Hematopoietic multipotent progenitor cell treated with erythropoietin and hydrocortisone succinate and interleukin-3 and kit ligand, for 8 days (in vitro differentiated cells): ENCODE measurements at regions not wholly inside any gene's neighbourhood (a gene's known extent, or its start where the extent isn't known, plus 50 kb on each side); places are given as distances from the start of the nearest gene placed in this dataset.

Experiments used
- DNase-seq: peaks from one replicate; pipeline ENCODE4 v3.0.0-alpha.2; 2015

DNA sequence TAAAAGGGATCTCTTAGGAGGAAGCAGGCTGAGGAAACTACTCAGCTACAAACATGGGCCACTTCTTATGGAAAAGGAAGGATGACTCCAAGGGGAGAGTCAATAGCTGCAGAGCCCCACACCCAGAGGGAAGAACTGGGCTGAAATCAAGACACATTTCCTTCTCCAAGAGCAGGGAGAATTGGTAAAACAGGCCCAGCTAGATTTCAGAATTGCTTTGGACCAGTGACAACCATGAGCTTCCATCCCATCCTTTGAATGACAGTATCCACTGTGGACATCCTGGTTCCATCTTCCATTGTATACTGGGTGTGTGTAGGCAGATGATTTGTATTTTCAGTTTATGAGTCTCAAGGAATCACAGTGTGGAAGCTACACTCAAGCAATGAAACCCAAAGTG, 267.5 kb downstream of the IRF8 start:
- DNase-seq, result no peak

DNA sequence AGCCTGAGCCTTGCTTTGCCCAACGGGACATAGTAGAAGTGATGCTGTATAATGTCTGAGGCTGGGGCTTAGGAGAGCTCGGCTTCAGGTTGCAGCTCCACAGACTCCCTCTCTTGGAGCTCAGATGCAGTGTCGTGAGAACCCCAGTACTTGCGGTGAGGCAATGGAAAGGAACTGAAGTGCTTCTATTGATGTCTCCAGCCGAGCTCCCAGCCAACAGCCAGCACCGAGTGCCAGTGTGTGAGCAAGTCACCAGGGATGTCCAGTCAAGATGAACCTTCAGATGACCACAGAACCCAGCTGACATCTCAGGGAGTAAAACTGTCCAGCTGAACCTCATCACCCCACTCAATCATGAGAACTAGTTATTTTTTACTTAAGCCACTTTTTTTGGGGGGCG, 268.1 kb downstream of the IRF8 start:
- no peak for DNase-seq

DNA sequence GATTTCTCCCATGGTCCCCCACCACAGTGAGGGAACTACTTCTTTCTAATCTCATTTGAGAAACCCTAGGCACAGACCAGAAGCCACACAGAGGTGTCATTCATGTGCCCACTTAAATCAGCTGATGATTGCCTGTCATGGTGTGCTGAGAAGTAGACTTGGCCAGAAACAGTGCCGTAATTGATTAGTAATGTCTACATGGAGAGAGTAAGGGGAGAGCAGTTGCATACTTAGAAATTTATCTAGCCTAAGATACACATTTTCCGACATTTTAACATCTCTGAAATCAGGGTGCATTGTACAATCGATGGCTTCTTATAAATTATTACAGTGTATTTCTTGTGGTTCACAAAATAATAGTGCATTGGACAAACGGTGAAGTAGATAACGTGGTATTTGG, 271.8 kb downstream of the IRF8 start:
- DNase-seq, result no peak

DNA sequence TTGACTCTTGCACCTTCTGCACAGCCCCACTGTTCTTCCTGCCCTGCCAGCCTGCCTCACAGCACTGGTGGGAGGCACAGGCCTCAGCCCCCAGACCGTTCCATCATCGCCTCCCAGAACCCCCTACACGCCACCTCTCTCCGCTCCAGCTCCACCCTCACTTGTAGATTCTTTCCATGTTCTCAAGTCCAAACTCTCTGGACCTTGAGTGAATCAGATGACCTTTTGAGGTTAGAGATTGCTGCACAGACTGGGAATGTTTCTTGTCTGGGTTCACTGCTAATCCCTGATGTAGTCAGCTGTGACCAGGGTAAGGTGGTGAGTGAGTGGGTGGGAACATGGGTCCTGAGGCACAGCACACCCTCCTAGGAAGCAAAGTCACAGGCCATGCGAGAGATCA, 272.4 kb downstream of the IRF8 start:
- DNase-seq, result no peak

DNA sequence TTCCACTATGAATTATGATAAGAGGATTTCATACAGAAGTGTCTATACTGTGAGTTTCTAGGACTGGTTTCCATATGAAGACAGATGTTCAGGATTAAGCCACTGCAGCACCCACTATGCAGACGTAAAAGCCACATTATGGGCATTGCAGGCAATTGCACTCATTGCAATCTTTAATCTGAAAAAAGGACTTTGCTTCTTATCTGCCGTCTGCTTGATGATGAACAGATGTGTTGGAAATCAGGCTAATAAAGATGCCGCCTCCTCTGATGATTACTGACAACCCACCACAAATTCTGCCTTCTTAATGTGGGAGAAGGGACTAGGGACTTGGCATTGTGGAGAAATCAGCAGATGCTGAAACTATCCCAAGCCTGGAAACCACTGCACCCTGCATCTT, 276.9 kb downstream of the IRF8 start:
- DNase-seq, result no peak

DNA sequence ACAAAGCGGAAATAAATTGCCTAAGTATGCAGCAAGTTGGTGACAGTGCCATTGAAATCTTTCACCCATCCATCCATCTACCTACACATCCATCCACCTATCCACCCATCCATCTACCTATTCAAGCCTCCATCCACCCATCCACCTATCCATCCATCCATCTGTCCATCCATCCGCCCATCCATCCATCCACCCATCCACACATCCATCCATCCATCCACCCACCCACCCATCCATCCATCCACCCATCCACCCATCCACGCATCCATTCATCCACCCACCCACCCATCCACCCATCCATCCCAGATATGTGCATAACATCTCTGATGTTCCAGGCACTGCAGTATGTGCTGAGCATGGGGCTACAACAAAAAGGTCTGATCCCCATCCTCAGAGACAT, 277.5 kb downstream of the IRF8 start:
- DNase-seq, result no peak

DNA sequence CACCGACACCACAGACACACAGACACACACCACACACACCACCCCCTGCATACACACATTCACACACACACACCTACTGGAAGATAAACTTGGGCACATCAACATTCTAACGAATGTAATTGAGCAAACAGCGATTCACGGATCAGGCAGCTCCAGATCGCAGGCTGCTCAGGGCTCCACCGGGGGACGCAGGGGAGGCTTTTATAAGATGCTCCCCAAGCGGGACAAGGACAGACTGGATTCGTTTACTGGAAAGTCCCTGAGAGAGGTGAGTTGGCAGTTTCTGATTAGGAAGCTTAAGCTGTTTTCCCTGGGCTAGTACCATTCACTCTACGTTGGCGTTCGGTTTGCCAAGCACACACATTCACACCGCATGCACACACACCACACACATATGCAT, 281.3 kb downstream of the IRF8 start:
- no peak for DNase-seq

DNA sequence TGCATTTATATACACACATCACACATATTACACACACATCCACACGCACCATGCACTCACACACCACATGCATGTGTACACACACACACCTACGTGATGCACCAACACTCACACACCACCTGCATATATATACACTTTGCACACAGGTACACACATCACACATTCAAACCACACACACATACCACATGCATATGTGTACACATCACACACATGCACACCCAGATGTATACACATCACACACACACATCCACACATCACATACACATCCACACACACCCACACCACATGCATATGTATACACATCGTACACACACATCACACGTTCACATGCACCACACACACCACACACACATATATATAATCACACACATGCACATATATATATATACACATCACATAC, 281.8 kb downstream of the IRF8 start:
- DNase-seq, result no peak

DNA sequence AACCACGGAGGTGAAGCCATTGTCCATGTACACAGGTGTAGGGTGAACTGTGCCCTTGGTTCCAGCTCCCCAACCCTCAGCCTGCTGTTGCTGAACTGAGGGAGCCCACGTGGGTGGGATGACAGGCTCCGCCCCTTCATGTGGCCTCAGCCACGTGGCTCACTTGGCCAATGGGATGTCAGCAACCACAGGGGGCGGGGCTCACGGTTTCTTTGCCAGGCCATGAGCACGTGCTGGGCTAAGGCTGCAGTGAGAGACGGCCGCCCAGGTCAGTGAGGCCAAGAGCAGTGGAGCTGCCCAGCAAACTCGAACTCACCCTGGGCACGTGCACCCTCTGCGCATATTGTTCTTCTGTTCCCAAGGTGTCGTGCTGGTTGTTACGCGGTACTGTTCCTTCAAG, 282.6 kb downstream of the IRF8 start:
- DNase-seq, result no peak

DNA sequence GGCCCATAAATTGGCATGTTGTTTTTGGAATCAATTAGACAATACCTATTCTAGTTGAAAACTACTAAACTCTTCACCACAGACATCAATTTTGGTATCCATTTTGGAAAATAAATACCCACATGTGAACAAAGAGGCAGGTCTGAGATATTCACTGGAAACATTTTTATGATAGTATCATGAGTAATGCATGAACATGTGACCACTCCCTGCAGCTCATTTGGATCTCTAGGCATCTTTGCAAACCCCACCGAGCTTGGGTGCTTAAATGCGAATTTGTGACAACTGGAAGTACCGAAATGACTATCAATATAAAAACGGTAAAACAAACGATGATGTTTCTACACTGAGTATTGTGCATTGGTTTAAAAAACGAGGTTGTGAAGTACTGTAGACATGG, 285.2 kb downstream of the IRF8 start:
- DNase-seq, result no peak

DNA sequence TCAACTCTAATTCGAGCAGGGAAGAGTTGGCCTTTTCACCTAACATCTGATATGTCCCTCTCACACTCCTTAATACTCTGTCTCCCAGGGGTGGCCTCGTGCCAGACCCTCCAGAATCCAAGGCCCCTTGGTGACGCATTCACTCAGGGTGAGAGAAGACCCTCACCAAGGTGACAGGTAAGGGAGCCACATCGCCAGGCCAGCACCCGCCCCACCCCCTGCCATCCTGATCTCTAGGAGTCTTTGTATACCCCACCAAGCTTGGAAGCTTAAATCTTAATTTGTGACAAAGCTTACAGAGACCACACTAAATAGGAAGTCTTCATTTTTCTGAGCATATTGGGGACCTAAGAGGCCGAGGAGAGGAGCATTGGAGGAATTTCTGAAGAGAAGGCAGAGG, 286.1 kb downstream of the IRF8 start:
- DNase-seq, result no peak

DNA sequence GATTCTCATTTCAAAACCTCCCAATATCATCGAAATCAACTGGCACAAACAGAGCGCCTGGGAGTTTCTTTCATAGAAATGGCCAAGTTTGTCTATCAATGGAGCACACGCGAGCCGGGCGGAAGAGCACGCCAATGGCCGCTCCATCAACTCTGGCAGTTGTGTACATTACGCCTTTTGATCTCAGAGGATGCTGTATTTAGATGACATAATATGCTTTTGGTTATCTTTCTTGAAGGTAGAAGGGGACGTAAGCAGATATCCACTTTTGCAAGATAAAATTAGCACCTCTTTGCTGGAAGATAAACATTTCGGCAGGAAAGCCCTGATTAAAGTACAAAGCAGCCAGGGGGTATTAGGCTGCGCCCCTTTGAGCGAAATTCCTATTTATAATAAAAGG, 287.4 kb downstream of the IRF8 start:
- DNase-seq, result no peak

DNA sequence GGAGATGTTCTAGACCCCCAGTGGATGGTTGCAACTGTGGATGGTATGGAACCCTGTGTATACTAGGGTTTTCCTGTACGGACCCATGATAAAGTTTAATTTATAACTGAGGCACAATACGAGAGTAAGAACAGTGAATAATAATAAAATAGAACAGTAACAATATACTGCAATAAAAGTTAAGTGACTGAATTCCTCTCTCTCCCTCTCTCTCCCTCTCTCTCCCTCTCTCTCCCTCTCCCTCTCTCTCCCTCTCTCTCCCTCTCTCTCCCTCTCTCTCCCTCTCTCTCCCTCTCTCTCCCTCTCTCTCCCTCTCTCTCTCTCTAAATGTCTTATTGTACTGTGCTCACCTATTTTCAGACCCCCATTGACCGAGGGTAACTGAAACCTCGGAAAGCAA, 291.0 kb downstream of the IRF8 start:
- DNase-seq, result no peak

DNA sequence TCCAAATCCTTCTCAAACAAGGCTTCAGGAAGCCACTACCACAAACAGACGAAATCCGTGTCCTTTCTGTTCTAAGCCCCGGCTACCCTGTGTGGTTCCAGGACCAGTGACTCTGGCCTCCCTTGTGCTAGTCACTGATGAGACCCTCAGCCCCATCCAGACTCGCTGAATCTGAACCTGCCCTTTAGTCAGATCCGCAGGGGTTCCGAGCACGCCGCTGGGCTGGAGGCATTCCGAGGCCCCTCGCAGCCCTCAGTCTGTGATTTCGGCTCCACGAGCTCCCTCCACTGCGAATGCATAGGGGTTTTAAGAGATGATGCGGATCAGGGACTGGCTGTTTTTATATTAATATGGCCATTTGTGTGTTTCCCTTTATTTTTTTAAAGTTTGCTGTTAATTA, 292.7 kb downstream of the IRF8 start:
- no peak for DNase-seq

DNA sequence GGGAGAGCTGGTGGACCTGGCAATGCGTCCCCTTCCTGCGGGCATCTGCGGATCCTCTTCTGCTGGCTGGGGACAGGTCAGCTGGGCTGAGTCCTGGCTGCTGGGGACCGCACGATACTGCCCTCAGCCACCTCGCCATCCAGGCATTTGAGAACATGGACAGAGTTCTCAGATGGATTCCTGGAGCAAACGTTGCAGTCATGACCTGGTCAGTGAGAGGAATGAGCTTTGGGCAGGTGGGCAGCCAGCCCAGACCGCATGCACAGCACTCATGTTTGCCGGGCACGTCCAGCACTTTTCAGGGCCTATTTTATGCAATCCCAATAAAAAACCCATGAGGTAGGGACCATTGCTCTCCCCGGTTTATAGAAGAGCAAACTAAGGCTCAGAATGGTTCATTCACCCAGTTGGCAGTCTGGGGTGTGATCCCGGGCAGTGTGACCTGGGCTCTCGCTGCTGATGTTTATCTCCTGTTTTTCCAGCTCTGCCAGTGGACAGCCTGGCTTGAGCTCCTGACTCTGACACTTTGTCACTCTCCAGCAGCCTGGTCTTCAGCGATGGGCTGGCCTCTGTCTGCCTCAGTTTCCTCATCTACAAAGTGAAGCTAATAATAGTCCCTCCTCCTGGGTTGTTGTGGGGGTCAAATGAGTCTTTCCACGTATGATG, 294.7 kb downstream of the IRF8 start:
- DNase-seq, result no peak

DNA sequence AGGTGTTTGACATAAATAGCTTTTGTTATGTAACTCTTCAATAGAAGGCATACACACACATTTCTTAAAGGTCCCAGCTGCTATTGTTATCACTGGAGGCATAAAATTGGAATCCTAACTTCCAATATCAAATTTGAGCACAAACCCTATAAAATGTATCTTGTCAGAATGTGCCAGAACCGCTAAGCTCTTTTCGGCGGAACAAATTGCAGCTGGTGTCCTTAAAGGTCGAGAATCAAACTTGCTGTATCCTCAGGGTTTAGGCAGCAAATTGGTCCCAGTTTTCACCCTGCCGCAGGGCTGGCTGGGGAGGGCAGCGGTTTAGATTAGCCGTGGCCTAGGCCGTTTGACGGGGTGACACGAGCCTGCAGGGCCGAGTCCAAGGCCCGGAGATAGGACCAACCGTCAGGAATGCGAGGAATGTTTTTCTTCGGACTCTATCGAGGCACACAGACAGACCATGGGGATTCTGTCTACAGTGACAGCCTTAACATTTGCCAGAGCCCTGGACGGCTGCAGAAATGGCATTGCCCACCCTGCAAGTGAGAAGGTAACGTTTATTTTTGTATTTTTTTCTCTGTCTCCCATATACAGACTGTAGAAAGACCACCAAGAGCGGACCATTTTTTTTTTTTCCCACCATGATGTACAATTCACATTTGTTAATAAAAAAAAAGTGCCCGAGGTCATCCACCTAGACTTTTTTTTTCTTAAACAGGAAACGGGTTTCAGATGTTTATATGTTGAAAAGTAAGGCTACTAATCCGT, 297.1 kb downstream of the IRF8 start:
- no peak for DNase-seq

DNA sequence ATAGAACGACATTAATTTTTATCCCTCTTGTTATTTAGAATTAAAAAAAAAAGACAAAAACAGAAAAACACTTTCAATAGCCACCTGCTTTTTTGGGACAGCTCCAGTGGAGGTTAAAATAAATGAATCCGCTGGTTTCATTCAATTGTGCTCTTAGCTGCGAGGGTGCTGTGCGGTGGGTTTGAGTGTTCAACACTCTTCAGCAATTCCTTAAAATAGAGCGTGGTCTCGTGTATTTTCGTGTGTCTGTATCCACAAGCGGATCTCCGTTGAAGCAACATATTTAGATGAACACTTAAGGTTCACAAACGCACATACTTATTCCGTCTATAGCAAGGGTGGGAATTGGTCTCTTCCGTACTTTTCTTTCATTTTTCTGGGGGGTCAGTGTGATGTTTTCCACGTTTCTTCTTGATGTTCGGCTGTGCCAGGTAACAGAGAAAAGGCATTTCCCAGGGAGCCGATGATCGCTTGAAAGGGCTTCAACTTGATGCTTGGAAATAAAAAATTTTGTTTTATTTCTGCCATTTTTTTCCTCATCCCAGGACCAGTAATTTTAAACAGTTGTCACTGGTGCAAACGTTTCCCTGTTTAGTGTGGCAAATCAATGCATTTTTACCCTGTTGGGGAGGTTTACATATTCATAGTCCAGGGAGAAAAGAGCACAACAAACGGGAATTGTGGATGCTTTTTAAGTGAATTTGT, 297.9 kb downstream of the IRF8 start:
- DNase-seq, result no peak

DNA sequence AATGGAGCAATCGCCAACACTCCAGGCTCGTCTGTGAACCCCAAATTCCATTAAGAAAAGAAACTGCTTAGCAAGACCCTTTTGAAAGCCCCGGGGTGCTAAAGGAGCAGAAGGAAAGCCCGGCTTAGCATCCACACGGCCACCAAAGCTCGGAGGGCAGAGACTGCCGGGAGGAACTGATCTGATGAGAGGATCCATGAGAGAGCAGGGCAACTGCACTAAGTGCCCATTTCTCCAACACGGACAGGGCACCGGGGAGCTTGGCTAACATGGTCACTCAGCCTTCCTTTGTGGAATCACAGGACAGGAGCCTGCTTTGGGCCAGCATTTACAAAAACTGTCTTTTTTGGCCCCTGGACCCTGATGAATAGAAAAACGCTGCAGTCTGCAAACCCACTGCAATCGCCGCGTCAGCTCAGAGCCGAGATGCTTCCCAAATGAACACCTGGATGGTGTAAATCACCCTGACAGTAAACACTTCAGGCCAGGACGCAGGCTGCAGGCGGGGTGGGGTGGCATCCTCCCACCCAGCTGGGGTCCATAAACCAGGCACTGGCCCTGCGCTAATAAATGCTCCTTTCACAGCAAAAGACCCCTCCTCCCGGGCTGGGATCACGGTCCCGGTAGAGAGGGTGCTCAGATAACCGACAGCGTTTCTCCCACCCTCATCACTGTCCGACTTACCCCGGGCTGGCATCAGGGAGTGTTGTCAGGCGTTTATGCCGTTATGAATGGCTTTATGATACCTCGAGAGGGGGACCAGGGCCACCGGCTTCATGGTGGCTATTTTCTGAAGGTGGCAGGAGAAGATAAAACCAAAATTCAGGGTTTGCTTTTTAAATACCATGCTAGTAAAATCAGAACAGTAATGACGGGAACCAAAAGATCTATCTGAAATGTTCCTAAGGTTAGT, 299.5 kb downstream of the IRF8 start:
- DNase-seq, result no peak

DNA sequence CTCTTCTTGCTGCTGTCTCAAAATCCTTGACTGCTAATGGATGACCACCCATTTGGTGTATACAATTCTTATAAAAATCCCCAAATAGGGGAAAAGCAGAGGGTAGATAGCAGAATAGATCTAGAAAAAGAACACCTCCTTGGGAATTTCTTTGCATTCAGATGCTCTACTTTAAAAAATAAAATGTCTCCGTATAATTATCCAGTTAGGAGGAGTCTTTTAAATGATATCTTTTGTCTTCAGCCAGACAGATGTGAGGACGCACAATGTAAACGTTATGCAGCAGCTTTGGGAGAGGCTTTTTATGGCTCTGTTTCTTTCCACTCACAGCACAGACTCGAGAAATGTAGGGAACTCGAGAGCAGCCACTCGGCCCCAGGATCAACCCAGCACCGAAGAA, 300.2 kb downstream of the IRF8 start:
- no peak for DNase-seq

DNA sequence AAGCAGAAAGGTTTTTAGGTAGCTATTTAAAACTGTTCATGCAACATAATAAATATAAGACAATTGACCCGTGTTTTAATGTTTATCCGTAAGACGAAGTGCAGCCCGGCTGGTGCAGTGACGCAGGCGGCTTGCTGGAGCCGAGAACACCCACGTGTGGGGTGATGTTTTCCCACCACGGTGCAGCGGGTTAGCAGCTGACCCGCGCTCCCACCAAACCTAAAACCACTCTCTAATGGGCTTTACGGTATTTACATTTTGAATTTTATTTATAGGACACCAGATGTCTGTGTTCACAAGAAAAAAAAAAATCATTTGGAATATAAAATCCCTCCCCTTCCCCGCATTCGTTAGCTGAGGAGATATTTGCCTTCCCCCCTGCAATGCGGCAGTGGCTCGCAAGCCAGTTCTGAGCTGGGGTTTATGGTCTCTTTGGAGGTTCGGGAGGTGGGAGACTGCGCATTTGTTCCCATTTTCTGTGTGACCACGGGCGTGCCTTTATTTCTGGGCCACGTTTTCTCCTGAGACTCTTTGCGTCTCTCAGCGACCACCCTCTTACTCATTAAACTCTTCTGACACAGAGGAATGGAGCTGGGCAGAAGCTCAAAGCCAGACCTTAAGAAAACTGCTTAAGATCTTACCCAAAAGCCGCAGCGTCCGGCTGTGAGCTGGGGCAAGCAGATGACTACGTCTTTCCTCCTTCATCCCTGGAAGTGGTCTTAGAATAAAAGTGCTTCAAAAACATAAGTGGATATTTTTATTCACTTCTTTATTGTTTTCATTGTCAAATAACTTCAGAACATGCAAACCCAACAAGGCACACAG, 301.1 kb downstream of the IRF8 start:
- DNase-seq, result no peak

DNA sequence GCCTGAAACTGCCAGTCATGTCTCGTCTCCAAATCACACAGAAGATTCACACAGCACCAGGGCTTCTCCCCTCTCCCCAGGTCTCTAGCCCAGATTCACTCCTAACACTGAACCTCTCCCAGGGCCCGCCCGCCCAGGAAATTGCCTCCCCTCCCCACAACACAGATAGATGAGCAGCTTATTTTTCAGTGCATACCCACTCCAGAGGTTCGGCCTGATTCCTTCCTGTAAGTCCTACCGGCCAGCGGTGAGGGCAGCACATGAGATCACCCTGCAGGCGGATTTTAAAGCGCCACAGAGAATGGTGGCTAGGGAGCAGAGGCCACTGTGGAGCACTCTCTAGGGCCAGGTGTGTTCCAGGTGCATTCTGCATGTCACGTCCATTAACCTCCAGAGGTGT, 301.8 kb downstream of the IRF8 start:
- no peak for DNase-seq

DNA sequence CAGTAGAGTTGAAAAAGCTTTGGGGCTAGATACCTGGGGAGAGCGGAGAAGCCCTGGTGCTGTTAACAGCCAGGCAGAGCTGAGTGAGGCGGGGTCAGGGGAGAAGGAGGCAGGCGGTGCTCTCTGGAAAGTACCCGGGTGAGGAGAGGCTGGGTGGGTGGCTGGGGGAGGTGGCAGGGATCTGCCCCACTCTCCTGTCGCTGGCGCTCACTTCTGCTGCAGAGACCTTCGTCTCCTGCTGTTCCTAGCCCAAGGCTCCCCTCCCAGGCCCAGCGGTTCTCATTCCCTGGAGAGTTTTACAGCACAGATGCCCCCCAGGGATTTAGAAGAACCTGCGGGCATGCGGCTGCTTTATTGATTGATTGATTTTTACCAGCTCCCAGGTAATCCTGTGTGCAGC, 302.8 kb downstream of the IRF8 start:
- DNase-seq, result no peak
